Esophagus muscularis mucosa (tissue), 4 donors: ENCODE measurements at regions not wholly inside any gene's neighbourhood (a gene's known extent, or its start where the extent isn't known, plus 50 kb on each side); places are given as distances from the start of the nearest gene placed in this dataset.
"Not testable (repeated sequence)": the region's sequence is repeated elsewhere in the genome, so short reads cannot be mapped to it uniquely, and the experiment has no call there.

ENCODE experiments used
- DNase-seq: peaks from one replicate; pipeline ENCODE4 v3.0.0-alpha.2; 2017; ENCODE audit errors: extremely low spot score
- H3K27ac ChIP-seq, 4 donors: fragments of 200-600 bp; sonication (generic); replicated peaks in 1 of 4; 1 replicate in 3 of 4; 2 replicates in 1 of 4; pipeline ENCODE4 v1.5.1; 2016 to 2019; ENCODE audit warnings: mild to moderate bottlenecking in 1 of 4
- H3K27me3 ChIP-seq, 4 donors: fragments of 200-600 bp; sonication (generic); one replicate each; pipeline versions ENCODE4 v1.5.1 to v1.6.0; 2016 to 2019
- H3K36me3 ChIP-seq, 4 donors: fragments of 200-600 bp; sonication (generic); one replicate each; pipeline ENCODE4 v1.5.1; 2016 to 2019
- H3K4me1 ChIP-seq, 4 donors: fragments of 200-600 bp; sonication (generic); one replicate each; pipeline ENCODE4 v1.5.1; 2016 to 2019
- H3K4me3 ChIP-seq, 4 donors: fragments of 200-600 bp; sonication (generic); 1 replicate in 2 of 4; 2 replicates in 2 of 4; pipeline ENCODE4 v1.5.1; 2016 to 2019; ENCODE audit warnings: mild to moderate bottlenecking in 4 of 4, moderate library complexity in 1 of 4
- H3K9me3 ChIP-seq, 4 donors: fragments of 200-600 bp; sonication (generic); 1 replicate in 3 of 4; 2 replicates in 1 of 4; pipeline ENCODE4 v1.5.1; 2016 to 2019
- EP300 ChIP-seq: sonication (generic); formaldehyde crosslinking; IDR thresholded peaks from one replicate; pipeline ENCODE4 v1.6.1; 2017; ENCODE audit warnings: antibody characterized with exemption
- POLR2A ChIP-seq: fragments of 450-650 bp; IDR thresholded peaks from one replicate; pipeline ENCODE4 v1.6.1; 2017; ENCODE audit warnings: antibody characterized with exemption, moderate library complexity, mild to moderate bottlenecking, low read depth
- POLR2AphosphoS5 ChIP-seq, 2 donors: sonication (generic); formaldehyde crosslinking; IDR thresholded peaks; one replicate each; pipeline ENCODE4 v1.6.1; 2017; ENCODE audit warnings: antibody characterized with exemption in 2 of 2
- WGBS: methylation state at CpG from one replicate; pipeline ENCODE4 v1.1.5; 2018; 5-methylcytosine and 5-hydroxymethylcytosine counted together
- intact Hi-C: fragments of 100-400 bp; cut with DNase I; formaldehyde crosslinking; loops from one replicate; pipeline ENCODE4 v1.15.1; 2023
- TF ChIP-seq, protein P1 (sequence below), 3 experiments: fragments of 200-600 bp in 2 of 3; fragments of 450-650 bp in 1 of 3; sonication (generic) in 2 of 3; IDR thresholded peaks; one replicate each; pipeline ENCODE4 v1.5.1; 2017 to 2019; ENCODE audit warnings: antibody characterized with exemption in 3 of 3, mild to moderate bottlenecking in 2 of 3, moderate library complexity in 1 of 3

GRCh38 chrX:3518870-3519269 lies 172.4 kb upstream of the MXRA5 start:
- no peak for TF ChIP-seq POLR2AphosphoS5 (IDR thresholded peaks at IDR 0.05)
- TF ChIP-seq EP300: no peak
- no peak for TF ChIP-seq POLR2A
- TF ChIP-seq, protein P1, sequence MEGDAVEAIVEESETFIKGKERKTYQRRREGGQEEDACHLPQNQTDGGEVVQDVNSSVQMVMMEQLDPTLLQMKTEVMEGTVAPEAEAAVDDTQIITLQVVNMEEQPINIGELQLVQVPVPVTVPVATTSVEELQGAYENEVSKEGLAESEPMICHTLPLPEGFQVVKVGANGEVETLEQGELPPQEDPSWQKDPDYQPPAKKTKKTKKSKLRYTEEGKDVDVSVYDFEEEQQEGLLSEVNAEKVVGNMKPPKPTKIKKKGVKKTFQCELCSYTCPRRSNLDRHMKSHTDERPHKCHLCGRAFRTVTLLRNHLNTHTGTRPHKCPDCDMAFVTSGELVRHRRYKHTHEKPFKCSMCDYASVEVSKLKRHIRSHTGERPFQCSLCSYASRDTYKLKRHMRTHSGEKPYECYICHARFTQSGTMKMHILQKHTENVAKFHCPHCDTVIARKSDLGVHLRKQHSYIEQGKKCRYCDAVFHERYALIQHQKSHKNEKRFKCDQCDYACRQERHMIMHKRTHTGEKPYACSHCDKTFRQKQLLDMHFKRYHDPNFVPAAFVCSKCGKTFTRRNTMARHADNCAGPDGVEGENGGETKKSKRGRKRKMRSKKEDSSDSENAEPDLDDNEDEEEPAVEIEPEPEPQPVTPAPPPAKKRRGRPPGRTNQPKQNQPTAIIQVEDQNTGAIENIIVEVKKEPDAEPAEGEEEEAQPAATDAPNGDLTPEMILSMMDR (IDR thresholded peaks at IDR 0.05): no peak
- Histone ChIP-seq H3K36me3 (no peaks in the 10 kb centered on the region), H3K27me3 (no peaks in the 10 kb centered on the region), H3K4me1 (no peaks in the 10 kb centered on the region), H3K9me3 (no peaks in the 10 kb centered on the region), H3K4me3 (no peak overlapping the region), H3K27ac (no peak overlapping the region)
- intact Hi-C loops: no loop called here
- DNase-seq: no peak
- 56% methylated on average over 10 of the region's 10 CpGs for WGBS

- no peak for TF ChIP-seq POLR2AphosphoS5 (IDR thresholded peaks at IDR 0.05)
- TF ChIP-seq, protein P1 (IDR thresholded peaks at IDR 0.05): no peak
- no peak overlapping the region for H3K27ac ChIP-seq
- H3K27me3 ChIP-seq: no peaks in the 10 kb centered on the region
- intact Hi-C loops: no loop called here
- no peaks in the 10 kb centered on the region for H3K9me3 ChIP-seq
- 84% methylated on average over 6 of the region's 6 CpGs for WGBS
- no peak for DNase-seq
- no peaks in the 10 kb centered on the region for H3K36me3 ChIP-seq
- H3K4me1 ChIP-seq: no peaks in the 10 kb centered on the region
- H3K4me3 ChIP-seq: no peak overlapping the region
Measured at GRCh38 chrX:3516051-3516541, 169.6 kb upstream of the MXRA5 start.

DNA sequence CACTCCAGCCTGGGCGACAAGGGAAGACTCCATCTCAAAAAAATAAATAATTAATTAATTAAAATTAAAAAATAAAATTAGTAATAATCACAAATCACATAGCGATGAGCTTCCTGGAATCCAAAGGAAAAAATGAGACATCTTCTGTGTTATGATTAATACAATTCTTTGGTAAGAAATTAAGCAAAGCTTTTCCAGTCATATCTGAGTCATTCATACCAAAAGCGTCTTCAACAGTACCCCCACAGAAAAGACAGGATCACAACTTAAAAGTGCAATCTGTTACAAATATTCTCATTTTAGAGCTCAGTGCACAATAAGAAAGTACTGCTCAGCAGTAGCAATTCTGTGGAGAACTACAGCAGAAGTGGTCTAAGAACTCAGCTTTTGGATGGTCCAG lies 168.5 kb upstream of the MXRA5 start:
- Histone ChIP-seq H3K27me3 (no peaks in the 10 kb centered on the region), H3K36me3 (no peaks in the 10 kb centered on the region), H3K27ac (no peak overlapping the region), H3K4me1 (no peaks in the 10 kb centered on the region), H3K9me3 (no peaks in the 10 kb centered on the region), H3K4me3 (no peak overlapping the region)
- DNase-seq: no peak
- WGBS: 83% methylated on average over 3 of the region's 3 CpGs
- no peak for TF ChIP-seq POLR2A
- no peak for TF ChIP-seq POLR2AphosphoS5 (IDR thresholded peaks at IDR 0.05)
- TF ChIP-seq, protein P1 (IDR thresholded peaks at IDR 0.05): no peak
- no peak for TF ChIP-seq EP300
- intact Hi-C loops: no loop called here

- DNase-seq, H3K27ac ChIP-seq, intact Hi-C loops, H3K4me1 ChIP-seq, H3K4me3 ChIP-seq, H3K36me3 ChIP-seq, H3K9me3 ChIP-seq, H3K27me3 ChIP-seq: not testable (repeated sequence)
- 27% methylated on average over 9 of the region's 10 CpGs for WGBS
Measured at GRCh38 chrX:3512150-3512549, 165.7 kb upstream of the MXRA5 start.

GRCh38 chrX:3509934-3510333 lies 163.5 kb upstream of the MXRA5 start:
- H3K4me1 ChIP-seq: no peaks in the 10 kb centered on the region
- H3K27me3 ChIP-seq: no peaks in the 10 kb centered on the region
- 76% methylated on average over 4 of the region's 4 CpGs for WGBS
- intact Hi-C loops: no loop called here
- no peak overlapping the region for H3K27ac ChIP-seq
- no peaks in the 10 kb centered on the region for H3K36me3 ChIP-seq
- TF ChIP-seq POLR2AphosphoS5 (IDR thresholded peaks at IDR 0.05): no peak
- no peak for TF ChIP-seq EP300
- TF ChIP-seq POLR2A: no peak
- TF ChIP-seq, protein P1 (IDR thresholded peaks at IDR 0.05): no peak
- no peak for DNase-seq
- no peak overlapping the region for H3K4me3 ChIP-seq
- no peaks in the 10 kb centered on the region for H3K9me3 ChIP-seq
